PC-9 (cell line): ENCODE measurements at regions not wholly inside any gene's neighbourhood (a gene's known extent, or its start where the extent isn't known, plus 50 kb on each side); places are given as distances from the start of the nearest gene placed in this dataset.
A peak's percentile ranks its signal among the peaks of the same experiment; 100 is the strongest.

ENCODE experiments used
- BruUV-seq: library from RNA; stranded (reverse); fragments of 400-500 nt; replicated peaks from 2 replicates; lab custom pipeline; 2021; lab: Mats Ljungman, UMichigan
- CTCF ChIA-PET: fragments of 300-600 bp; sonication (Branson Sonifier 250); formaldehyde crosslinking; loops from one replicate; lab custom pipeline; 2022; ENCODE audit warnings: antibody characterized with exemption; lab: Charles Lee
- POLR2A ChIA-PET: fragments of 300-600 bp; sonication (Branson Sonifier 250); formaldehyde crosslinking; loops from one replicate; lab custom pipeline; 2022; ENCODE audit warnings: antibody characterized with exemption; ENCODE audit not compliant: unreplicated experiment; lab: Charles Lee
- DNase-seq, 2 experiments: peaks; one replicate each; pipeline versions ENCODE4 v3.0.0 to v3.0.0-alpha.2; 2015 to 2022; ENCODE audit warnings: mixed read lengths in 1 of 2
- H2AFZ ChIP-seq: fragments of 200-600 bp; sonication (generic); 2 replicates; pipeline ENCODE4 v1.8.1; 2017; ENCODE audit warnings: antibody characterized with exemption
- H3F3A ChIP-seq: fragments of 200-600 bp; sonication (generic); 2 replicates; pipeline ENCODE4 v1.8.1; 2017; ENCODE audit warnings: antibody characterized with exemption, mild to moderate bottlenecking, low read depth; ENCODE audit not compliant: insufficient read depth
- H3K27ac ChIP-seq: fragments of 200-600 bp; sonication (generic); 2 replicates; pipeline ENCODE4 v1.6.1; 2016; ENCODE audit warnings: mixed run types
- H3K27me3 ChIP-seq: fragments of 200-600 bp; sonication (generic); 2 replicates; pipeline ENCODE4 v1.6.1; 2016; ENCODE audit warnings: low read depth, mixed run types; ENCODE audit not compliant: insufficient read depth
- H3K36me3 ChIP-seq: fragments of 200-600 bp; sonication (generic); 2 replicates; pipeline ENCODE4 v1.6.1; 2016; ENCODE audit warnings: low read depth, mixed run types
- H3K4me1 ChIP-seq: fragments of 200-600 bp; sonication (generic); replicated peaks from 2 replicates; pipeline ENCODE4 v1.6.1; 2016; ENCODE audit warnings: mixed run types; ENCODE audit not compliant: insufficient read depth
- H3K4me2 ChIP-seq: fragments of 200-600 bp; sonication (generic); 2 replicates; pipeline ENCODE4 v1.6.1; 2017; ENCODE audit warnings: mixed run types
- H3K4me3 ChIP-seq: fragments of 200-600 bp; sonication (generic); 2 replicates; pipeline ENCODE4 v1.6.1; 2016; ENCODE audit warnings: mixed run types
- H3K79me2 ChIP-seq: fragments of 200-600 bp; sonication (generic); 2 replicates; pipeline ENCODE4 v1.6.1; 2017; ENCODE audit warnings: low read depth, mixed run types
- H3K9me2 ChIP-seq: fragments of 200-600 bp; sonication (generic); 2 replicates; pipeline ENCODE4 v1.8.1; 2017; ENCODE audit warnings: mild to moderate bottlenecking; ENCODE audit not compliant: insufficient read depth
- H3K9me3 ChIP-seq: fragments of 200-600 bp; sonication (generic); 2 replicates; pipeline ENCODE4 v1.8.1; 2016; ENCODE audit warnings: low read depth; ENCODE audit not compliant: insufficient read depth
- H4K20me1 ChIP-seq: fragments of 200-600 bp; sonication (generic); 2 replicates; pipeline ENCODE4 v1.8.1; 2017; ENCODE audit not compliant: insufficient read depth
- EZH2 ChIP-seq: fragments of 200-600 bp; sonication (generic); IDR thresholded peaks from 2 replicates; pipeline ENCODE4 v1.8.0; 2017; ENCODE audit warnings: antibody characterized with exemption, low read depth
- intact Hi-C: fragments of 100-400 bp; cut with micrococcal nuclease; formaldehyde crosslinking; loops from one replicate; pipeline ENCODE4 v1.10.0; 2022; ENCODE audit not compliant: unreplicated experiment
- TF ChIP-seq, protein P1 (sequence below): fragments of 200-600 bp; sonication (generic); conservative IDR thresholded peaks from 2 replicates; pipeline ENCODE4 v1.6.1; 2017; ENCODE audit warnings: mixed run types, antibody characterized with exemption, mild to moderate bottlenecking, moderate library complexity

DNA sequence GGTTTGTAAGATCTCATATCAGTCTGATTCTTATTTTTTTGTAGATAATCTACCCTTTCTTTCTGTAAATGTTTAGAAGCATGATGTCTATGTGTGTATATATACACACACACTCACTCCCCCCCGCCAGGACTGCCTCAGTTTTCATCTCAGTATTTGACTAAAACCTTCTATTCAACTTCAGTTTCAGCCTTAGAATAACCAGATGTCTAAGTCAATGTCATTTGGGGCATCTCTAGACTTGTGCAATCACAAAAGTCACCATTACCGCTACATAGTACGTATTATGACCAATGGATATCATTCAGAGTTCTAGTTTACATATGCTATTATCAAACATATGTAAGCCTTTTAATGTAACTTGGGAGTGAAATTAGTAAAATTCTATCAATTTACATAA is 53.3 kb upstream of the BOLA1 start:
- no TSS peak for BruUV-seq
- H3K9me3 ChIP-seq = no peaks in the 10 kb centered on the region
- TF ChIP-seq EZH2 = no peak
- TF ChIP-seq, protein P1, sequence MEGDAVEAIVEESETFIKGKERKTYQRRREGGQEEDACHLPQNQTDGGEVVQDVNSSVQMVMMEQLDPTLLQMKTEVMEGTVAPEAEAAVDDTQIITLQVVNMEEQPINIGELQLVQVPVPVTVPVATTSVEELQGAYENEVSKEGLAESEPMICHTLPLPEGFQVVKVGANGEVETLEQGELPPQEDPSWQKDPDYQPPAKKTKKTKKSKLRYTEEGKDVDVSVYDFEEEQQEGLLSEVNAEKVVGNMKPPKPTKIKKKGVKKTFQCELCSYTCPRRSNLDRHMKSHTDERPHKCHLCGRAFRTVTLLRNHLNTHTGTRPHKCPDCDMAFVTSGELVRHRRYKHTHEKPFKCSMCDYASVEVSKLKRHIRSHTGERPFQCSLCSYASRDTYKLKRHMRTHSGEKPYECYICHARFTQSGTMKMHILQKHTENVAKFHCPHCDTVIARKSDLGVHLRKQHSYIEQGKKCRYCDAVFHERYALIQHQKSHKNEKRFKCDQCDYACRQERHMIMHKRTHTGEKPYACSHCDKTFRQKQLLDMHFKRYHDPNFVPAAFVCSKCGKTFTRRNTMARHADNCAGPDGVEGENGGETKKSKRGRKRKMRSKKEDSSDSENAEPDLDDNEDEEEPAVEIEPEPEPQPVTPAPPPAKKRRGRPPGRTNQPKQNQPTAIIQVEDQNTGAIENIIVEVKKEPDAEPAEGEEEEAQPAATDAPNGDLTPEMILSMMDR = no peak
- ChIA-PET CTCF (no interaction called here), POLR2A (no interaction called here)
- H3K4me2 ChIP-seq = peak overlapping the region; percentile 100
- intact Hi-C loops = no loop called here
- H4K20me1 ChIP-seq = peaks cover 43% of the 10 kb centered on the region
- no peaks in the 10 kb centered on the region for H3K9me2 ChIP-seq
- peaks cover 20% of the 10 kb centered on the region for H3K36me3 ChIP-seq
- peaks cover 45% of the 10 kb centered on the region for H3F3A ChIP-seq
- peaks cover 54% of the 10 kb centered on the region for H3K4me1 ChIP-seq
- no peaks in the 10 kb centered on the region for H3K27me3 ChIP-seq
- peaks cover 69% of the 10 kb centered on the region for H3K79me2 ChIP-seq
- peak overlapping the region; percentile 100; the same call in 1 of the 2 replicates for H3K4me3 ChIP-seq
- no peak overlapping the region for H3K27ac ChIP-seq
- DNase-seq = no peak
- H2AFZ ChIP-seq = no peak overlapping the region

DNA sequence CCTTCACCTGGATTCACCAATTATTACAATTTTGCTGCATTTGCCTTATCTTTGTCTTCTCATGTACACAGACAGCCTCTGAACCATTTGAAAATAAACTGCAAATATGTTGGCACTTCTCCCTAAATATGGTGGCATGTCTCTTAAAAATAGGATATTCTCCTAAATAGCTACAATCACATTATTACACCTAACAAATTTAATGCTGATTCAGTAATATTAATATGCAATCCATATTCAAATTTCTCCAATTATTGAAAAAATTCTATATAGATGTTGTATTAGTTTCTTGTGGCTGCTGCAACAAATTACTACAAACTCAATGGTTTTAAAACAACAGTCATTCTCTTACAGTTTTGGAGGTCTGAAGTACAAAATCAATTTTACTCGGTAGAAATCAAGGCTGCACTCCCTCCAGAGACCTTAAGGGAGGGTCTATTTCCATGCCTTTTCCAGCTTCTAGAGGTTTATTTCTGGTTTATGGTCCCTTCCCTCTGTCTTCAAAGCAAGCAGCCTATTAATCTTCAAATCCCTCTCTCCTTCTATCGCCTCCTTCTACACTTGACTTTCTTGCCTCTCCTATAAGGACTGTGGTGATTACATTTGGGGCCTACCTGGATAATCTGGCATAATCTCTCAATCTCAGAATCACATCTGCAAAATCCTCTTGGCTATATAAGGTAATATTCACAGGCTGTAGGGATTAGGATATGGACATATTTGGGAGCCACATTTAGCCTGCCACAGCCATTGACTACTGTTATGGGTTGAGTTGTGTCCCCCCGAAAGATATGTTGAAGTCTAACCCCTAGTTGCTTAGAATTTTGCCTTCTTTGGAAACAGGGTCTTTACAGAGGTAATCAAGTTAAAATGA is 52.5 kb upstream of the BOLA1 start:
- Histone ChIP-seq H4K20me1 (peaks cover 43% of the 10 kb centered on the region), H3K27me3 (no peaks in the 10 kb centered on the region), H3K4me3 (no peak overlapping the region; the same call in 1 of the 2 replicates), H2AFZ (no peak overlapping the region), H3F3A (peaks cover 45% of the 10 kb centered on the region), H3K9me3 (no peaks in the 10 kb centered on the region), H3K4me1 (peaks cover 54% of the 10 kb centered on the region), H3K79me2 (peaks cover 69% of the 10 kb centered on the region), H3K4me2 (peak overlapping the region; percentile 100; the same call in 1 of the 2 replicates), H3K27ac (no peak overlapping the region), H3K36me3 (peaks cover 20% of the 10 kb centered on the region), H3K9me2 (no peaks in the 10 kb centered on the region)
- TF ChIP-seq EZH2 = no peak
- TF ChIP-seq, protein P1 = no peak
- intact Hi-C loops = no loop called here
- BruUV-seq = no TSS peak
- DNase-seq = no peak
- ChIA-PET POLR2A (no interaction called here), CTCF (no interaction called here)

DNA sequence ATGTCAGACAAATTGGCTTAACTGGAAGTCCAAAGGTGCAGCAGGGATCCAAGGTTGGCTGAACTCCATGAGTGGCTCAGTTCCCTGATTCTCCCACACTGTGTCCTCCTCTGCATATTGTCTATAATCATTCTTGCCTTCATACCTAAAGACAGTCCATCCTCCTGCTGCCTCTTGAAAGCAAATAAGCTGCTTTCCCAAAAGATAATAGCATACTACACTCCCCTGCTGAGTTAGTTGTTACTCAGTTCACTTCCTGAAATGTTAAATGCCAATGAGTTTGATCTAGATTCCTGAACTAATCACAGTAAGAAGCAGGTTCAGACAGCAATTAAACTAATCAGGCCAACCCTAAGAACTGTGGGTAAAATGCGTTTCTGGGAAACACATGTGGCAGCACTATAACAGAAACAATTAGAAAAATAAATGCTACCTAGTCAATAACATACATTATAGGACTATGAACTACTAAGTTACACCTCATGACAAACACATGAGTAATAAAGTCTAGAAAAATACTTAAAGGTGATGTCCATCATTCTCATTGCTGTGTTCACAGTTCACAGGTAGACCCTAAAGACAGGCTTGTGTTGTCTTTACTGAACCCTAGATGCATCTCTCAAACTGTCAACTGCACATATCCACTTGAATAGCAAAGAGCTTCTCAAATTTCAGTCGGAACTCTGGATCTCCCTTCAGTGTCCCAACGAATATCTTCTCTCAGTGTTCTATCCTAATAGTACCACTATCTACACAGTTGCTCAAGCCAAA is 50.8 kb upstream of the BOLA1 start:
- DNase-seq = peak in 1 of 2 experiments; percentile 35
- H3K4me3 ChIP-seq = peak overlapping the region; percentile 94
- no peaks in the 10 kb centered on the region for H3K9me3 ChIP-seq
- CTCF ChIA-PET = interaction anchor here (0.5 kb wide), 2 partner anchors 247 to 1070 kb away, joined by 3 to 5 read pairs; no protein-coding TSS in a partner anchor
- TF ChIP-seq EZH2 = no peak
- TF ChIP-seq, protein P1 = no peak
- intact Hi-C loops = no loop called here
- H3K4me2 ChIP-seq = peak overlapping the region; percentile 100
- peaks cover 43% of the 10 kb centered on the region for H3F3A ChIP-seq
- POLR2A ChIA-PET = interaction anchor here (1.5 kb wide), 1 partner anchor 39 kb away, joined by 10 read pairs; a partner anchor contains a TSS
- peaks cover 20% of the 10 kb centered on the region for H3K36me3 ChIP-seq
- H3K4me1 ChIP-seq = peaks cover 54% of the 10 kb centered on the region
- H3K27me3 ChIP-seq = no peaks in the 10 kb centered on the region
- no peak overlapping the region for H2AFZ ChIP-seq
- BruUV-seq = no TSS peak
- no peaks in the 10 kb centered on the region for H3K9me2 ChIP-seq
- peaks cover 42% of the 10 kb centered on the region for H4K20me1 ChIP-seq
- peaks cover 66% of the 10 kb centered on the region for H3K79me2 ChIP-seq
- H3K27ac ChIP-seq = peak overlapping the region; percentile 61; the same call in 1 of the 2 replicates
